Ishikawa (cell line): ENCODE measurements at regions not wholly inside any gene's neighbourhood (a gene's known extent, or its start where the extent isn't known, plus 50 kb on each side); places are given as distances from the start of the nearest gene placed in this dataset.
A peak's percentile ranks its signal among the peaks of the same experiment; 100 is the strongest.

Experiments used
- CEBPB ChIP-seq: IDR thresholded peaks from 2 replicates; pipeline ENCODE4 v1.6.1; 2012
- CREB1 ChIP-seq: IDR thresholded peaks from 2 replicates; pipeline ENCODE4 v1.6.1; 2012; ENCODE audit warnings: low read depth
- EGR1 ChIP-seq: IDR thresholded peaks from 2 replicates; pipeline ENCODE4 v1.6.1; 2012
- EP300 ChIP-seq: IDR thresholded peaks from 2 replicates; pipeline ENCODE4 v1.6.1; 2012; ENCODE audit warnings: borderline replicate concordance
- FOXM1 ChIP-seq: IDR thresholded peaks from 2 replicates; pipeline ENCODE4 v1.6.1; 2012; ENCODE audit warnings: low read depth, borderline replicate concordance
- NFIC ChIP-seq: IDR thresholded peaks from 2 replicates; pipeline ENCODE4 v1.6.1; 2012
- RAD21 ChIP-seq: IDR thresholded peaks from 2 replicates; pipeline ENCODE4 v1.6.1; 2012; ENCODE audit warnings: low read depth
- TAF1 ChIP-seq: IDR thresholded peaks from 2 replicates; pipeline ENCODE4 v1.6.1; 2012; ENCODE audit warnings: low read depth, mild to moderate bottlenecking
- TCF12 ChIP-seq: IDR thresholded peaks from 2 replicates; pipeline ENCODE4 v1.6.1; 2012; ENCODE audit warnings: low read depth
- TEAD4 ChIP-seq: IDR thresholded peaks from 2 replicates; pipeline ENCODE4 v1.6.1; 2012
- YY1 ChIP-seq: IDR thresholded peaks from 2 replicates; pipeline ENCODE4 v1.6.1; 2012; ENCODE audit warnings: low read depth
- ZBTB7A ChIP-seq: IDR thresholded peaks from 2 replicates; pipeline ENCODE4 v1.6.1; 2012; ENCODE audit warnings: low read depth
- TF ChIP-seq, protein P1 (sequence below): IDR thresholded peaks from 2 replicates; pipeline ENCODE4 v1.6.1; 2012
- TF ChIP-seq, protein P2 (sequence below): IDR thresholded peaks from 2 replicates; pipeline ENCODE4 v1.6.1; 2012
- TF ChIP-seq, protein P3 (sequence below): IDR thresholded peaks from 2 replicates; pipeline ENCODE4 v1.6.1; 2012; ENCODE audit warnings: low read depth, mild to moderate bottlenecking

- TF ChIP-seq, protein P1, sequence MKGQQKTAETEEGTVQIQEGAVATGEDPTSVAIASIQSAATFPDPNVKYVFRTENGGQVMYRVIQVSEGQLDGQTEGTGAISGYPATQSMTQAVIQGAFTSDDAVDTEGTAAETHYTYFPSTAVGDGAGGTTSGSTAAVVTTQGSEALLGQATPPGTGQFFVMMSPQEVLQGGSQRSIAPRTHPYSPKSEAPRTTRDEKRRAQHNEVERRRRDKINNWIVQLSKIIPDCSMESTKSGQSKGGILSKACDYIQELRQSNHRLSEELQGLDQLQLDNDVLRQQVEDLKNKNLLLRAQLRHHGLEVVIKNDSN, result no peak
Observed at GRCh38 chr3:36215241-36215640, 165.1 kb upstream of the STAC start.

GRCh38 chr3:36219398-36219797 lies 160.9 kb upstream of the STAC start:
- TF ChIP-seq CREB1 (no peak), TCF12 (no peak), RAD21 (no peak), FOXM1 (no peak), EGR1 (no peak), EP300 (no peak), ZBTB7A (no peak), TAF1 (no peak), TEAD4 (no peak)
- TF ChIP-seq, protein P1, result no peak
- TF ChIP-seq, protein P2, sequence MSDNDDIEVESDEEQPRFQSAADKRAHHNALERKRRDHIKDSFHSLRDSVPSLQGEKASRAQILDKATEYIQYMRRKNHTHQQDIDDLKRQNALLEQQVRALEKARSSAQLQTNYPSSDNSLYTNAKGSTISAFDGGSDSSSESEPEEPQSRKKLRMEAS, result no peak

- TF ChIP-seq CREB1 (no peak), TAF1 (no peak), NFIC (no peak), RAD21 (no peak), TCF12 (no peak), FOXM1 (no peak), EGR1 (no peak), EP300 (no peak), CEBPB (no peak), ZBTB7A (no peak), YY1 (no peak), TEAD4 (no peak)
- TF ChIP-seq, protein P2, result no peak
- TF ChIP-seq, protein P1, result no peak
- TF ChIP-seq, protein P3, sequence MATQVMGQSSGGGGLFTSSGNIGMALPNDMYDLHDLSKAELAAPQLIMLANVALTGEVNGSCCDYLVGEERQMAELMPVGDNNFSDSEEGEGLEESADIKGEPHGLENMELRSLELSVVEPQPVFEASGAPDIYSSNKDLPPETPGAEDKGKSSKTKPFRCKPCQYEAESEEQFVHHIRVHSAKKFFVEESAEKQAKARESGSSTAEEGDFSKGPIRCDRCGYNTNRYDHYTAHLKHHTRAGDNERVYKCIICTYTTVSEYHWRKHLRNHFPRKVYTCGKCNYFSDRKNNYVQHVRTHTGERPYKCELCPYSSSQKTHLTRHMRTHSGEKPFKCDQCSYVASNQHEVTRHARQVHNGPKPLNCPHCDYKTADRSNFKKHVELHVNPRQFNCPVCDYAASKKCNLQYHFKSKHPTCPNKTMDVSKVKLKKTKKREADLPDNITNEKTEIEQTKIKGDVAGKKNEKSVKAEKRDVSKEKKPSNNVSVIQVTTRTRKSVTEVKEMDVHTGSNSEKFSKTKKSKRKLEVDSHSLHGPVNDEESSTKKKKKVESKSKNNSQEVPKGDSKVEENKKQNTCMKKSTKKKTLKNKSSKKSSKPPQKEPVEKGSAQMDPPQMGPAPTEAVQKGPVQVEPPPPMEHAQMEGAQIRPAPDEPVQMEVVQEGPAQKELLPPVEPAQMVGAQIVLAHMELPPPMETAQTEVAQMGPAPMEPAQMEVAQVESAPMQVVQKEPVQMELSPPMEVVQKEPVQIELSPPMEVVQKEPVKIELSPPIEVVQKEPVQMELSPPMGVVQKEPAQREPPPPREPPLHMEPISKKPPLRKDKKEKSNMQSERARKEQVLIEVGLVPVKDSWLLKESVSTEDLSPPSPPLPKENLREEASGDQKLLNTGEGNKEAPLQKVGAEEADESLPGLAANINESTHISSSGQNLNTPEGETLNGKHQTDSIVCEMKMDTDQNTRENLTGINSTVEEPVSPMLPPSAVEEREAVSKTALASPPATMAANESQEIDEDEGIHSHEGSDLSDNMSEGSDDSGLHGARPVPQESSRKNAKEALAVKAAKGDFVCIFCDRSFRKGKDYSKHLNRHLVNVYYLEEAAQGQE, result no peak
Observed at GRCh38 chr3:36220173-36220572, 160.1 kb upstream of the STAC start.

DNA sequence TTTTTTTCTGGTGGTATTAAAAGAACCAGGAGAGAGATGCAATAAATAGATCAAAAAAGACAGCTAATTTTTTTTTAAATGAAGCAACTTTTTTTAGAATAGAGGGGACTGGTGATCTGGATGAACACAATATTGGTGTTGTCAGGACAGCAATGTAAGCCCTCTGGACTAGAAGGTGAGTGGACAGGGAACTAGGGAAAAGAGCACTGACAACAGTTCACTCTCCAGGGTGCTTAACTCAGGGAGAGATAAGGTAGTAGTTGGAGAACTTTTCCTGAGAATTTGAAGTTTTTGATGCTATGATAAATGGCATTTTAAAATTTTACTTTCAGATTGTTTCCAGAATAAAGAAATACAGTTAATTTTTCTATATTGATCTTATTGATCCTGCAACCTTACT lies 158.3 kb upstream of the STAC start:
- TF ChIP-seq RAD21 (no peak), NFIC (no peak), EP300 (no peak), ZBTB7A (no peak)
- TF ChIP-seq, protein P3, result peak; percentile 63

DNA sequence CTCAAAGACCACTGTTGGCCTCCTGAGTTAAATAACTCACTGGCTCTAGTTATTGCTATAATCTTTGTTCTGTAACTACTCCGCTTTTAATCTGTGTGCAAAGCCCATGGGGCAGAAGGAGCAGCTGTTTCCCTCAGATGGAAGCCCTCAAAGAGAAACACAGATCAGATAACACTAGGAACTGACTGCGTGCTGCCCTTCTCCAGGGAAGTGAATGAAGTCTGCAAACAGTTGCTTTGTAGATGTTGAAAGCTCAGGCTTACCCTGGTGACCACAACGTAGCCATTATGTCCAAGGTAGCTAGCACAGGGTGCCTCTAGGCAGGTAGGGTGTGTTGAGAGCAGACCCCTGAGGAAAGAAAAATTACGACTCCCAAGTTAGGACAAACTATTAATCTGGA lies 152.3 kb upstream of the STAC start:
- TF ChIP-seq, protein P1, result no peak
- no peak for TF ChIP-seq EP300
- TF ChIP-seq EGR1, result no peak
- TF ChIP-seq ZBTB7A, result no peak
- TF ChIP-seq CEBPB, result no peak
- TF ChIP-seq, protein P3, result no peak
- TF ChIP-seq RAD21, result no peak
- no peak for TF ChIP-seq FOXM1
- no peak for TF ChIP-seq CREB1
- TF ChIP-seq TCF12, result no peak
- TF ChIP-seq, protein P2, result no peak
- no peak for TF ChIP-seq NFIC
- no peak for TF ChIP-seq TEAD4
- TF ChIP-seq YY1, result no peak
- TF ChIP-seq TAF1, result no peak
